Lung (tissue), 11 donors: ENCODE measurements at regions not wholly inside any gene's neighbourhood (a gene's known extent, or its start where the extent isn't known, plus 50 kb on each side); places are given as distances from the start of the nearest gene placed in this dataset.

Experiments used
- ATAC-seq: fragments of 200-7000 bp; cut with Tn5 transposase; one replicate; pipeline ENCODE4 v1.9.1; 2020; ENCODE audit warnings: moderate number of reproducible peaks; ENCODE audit not compliant: insufficient read depth, low FRiP score
- DNase-seq, 3 donors: peaks; one replicate each; pipeline ENCODE4 v3.0.0-alpha.2; 2013 to 2017
- H3K27ac ChIP-seq, 2 donors: one replicate each; pipeline ENCODE4 v1.5.1; 2013; ENCODE audit warnings: mild to moderate bottlenecking in 2 of 2, moderate library complexity in 2 of 2, control low read depth in 1 of 2, inconsistent platforms in 1 of 2, low read depth in 1 of 2, low read length in 1 of 2
- H3K27me3 ChIP-seq, 3 donors: one replicate each; pipeline ENCODE4 v1.5.1; 2013; ENCODE audit warnings: low read length in 2 of 3; ENCODE audit not compliant: control insufficient read depth in 3 of 3, insufficient read depth in 3 of 3
- H3K36me3 ChIP-seq, 4 donors: one replicate each; pipeline ENCODE4 v1.5.1; 2013; ENCODE audit warnings: low read length in 4 of 4, mild to moderate bottlenecking in 1 of 4, moderate library complexity in 1 of 4; ENCODE audit not compliant: control insufficient read depth in 4 of 4, insufficient read depth in 4 of 4
- H3K4me1 ChIP-seq, 5 donors: one replicate each; pipeline ENCODE4 v1.5.1; 2013; ENCODE audit warnings: low read length in 5 of 5, mild to moderate bottlenecking in 2 of 5, moderate library complexity in 1 of 5; ENCODE audit not compliant: control insufficient read depth in 5 of 5, insufficient read depth in 5 of 5
- H3K4me3 ChIP-seq: one replicate; pipeline ENCODE4 v1.5.1; 2013; ENCODE audit warnings: mild to moderate bottlenecking, control low read depth, moderate library complexity
- H3K9ac ChIP-seq, 2 donors: one replicate each; pipeline ENCODE4 v1.5.1; 2013; ENCODE audit warnings: low read length in 2 of 2, control low read depth in 1 of 2; ENCODE audit not compliant: insufficient read depth in 1 of 2
- H3K9me3 ChIP-seq, 4 donors: one replicate each; pipeline ENCODE4 v1.5.1; 2013; ENCODE audit warnings: low read length in 3 of 4, mild to moderate bottlenecking in 1 of 4, moderate library complexity in 1 of 4; ENCODE audit not compliant: control insufficient read depth in 4 of 4, insufficient read depth in 3 of 4
- CTCF ChIP-seq: IDR thresholded peaks from 2 replicates; pipeline ENCODE4 v1.5.1; 2012; ENCODE audit warnings: mild to moderate bottlenecking; ENCODE audit errors: control extremely low read depth, extremely low read depth
- WGBS, 2 donors: extraction: QIAGEN DNeasy Blood & Tissue Kit; methylation state at CpG; one replicate each; pipeline ENCODE4 v1.1.7; 2013; 5-methylcytosine and 5-hydroxymethylcytosine counted together
- donor health status: control.
- donor health status: control.
- donor health status: Bipolar disorder and iron deficiency.
- donor health status: healthy.
- donor health status: DM: yes; HTN: yes; CAD: no.

- Histone ChIP-seq H3K27me3 (peaks cover 0 to 9% (median 4%) of the 10 kb centered on the region in 3 donors), H3K27ac (no peak overlapping the region), H3K9ac (no peak overlapping the region), H3K4me1 (no peaks in the 10 kb centered on the region), H3K9me3 (peaks cover 0 to 8% (median 0%) of the 10 kb centered on the region in 4 donors), H3K4me3 (no peak overlapping the region), H3K36me3 (no peaks in the 10 kb centered on the region)
- ATAC-seq = no peak
- no peak for DNase-seq
- TF ChIP-seq CTCF = no peak
- 27 to 36% methylated on average over 8 of the region's 8 CpGs for WGBS, 2 donors
Measured at GRCh38 chr9:131801810-131802209, 61.9 kb upstream of the RAPGEF1 start.

GRCh38 chr9:131800843-131801242, 61.0 kb upstream of the RAPGEF1 start:
- ATAC-seq = no peak
- no peak for DNase-seq

GRCh38 chr9:131800366-131800765, 60.5 kb upstream of the RAPGEF1 start:
- Histone ChIP-seq H3K4me3 (no peak overlapping the region), H3K9ac (no peak overlapping the region), H3K27me3 (no peaks in the 10 kb centered on the region), H3K4me1 (no peaks in the 10 kb centered on the region), H3K27ac (no peak overlapping the region), H3K36me3 (no peaks in the 10 kb centered on the region), H3K9me3 (peaks cover 0 to 10% (median 0%) of the 10 kb centered on the region in 4 donors)
- no peak for DNase-seq
- WGBS, 2 donors = 55 to 64% methylated on average over 2 of the region's 2 CpGs
- no peak for TF ChIP-seq CTCF
- no peak for ATAC-seq

More at GRCh38 chr9:131800843-131801242, 61.0 kb upstream of the RAPGEF1 start:
- Histone ChIP-seq H3K9ac (no peak overlapping the region), H3K4me1 (no peaks in the 10 kb centered on the region), H3K9me3 (peaks cover 0 to 10% (median 0%) of the 10 kb centered on the region in 4 donors), H3K4me3 (no peak overlapping the region), H3K27me3 (peaks cover 0 to 3% (median 2%) of the 10 kb centered on the region in 3 donors), H3K27ac (no peak overlapping the region), H3K36me3 (no peaks in the 10 kb centered on the region)
- no peak for TF ChIP-seq CTCF
- 65 to 75% methylated on average over 2 of the region's 2 CpGs for WGBS, 2 donors

GRCh38 chr9:131799177-131799823, 59.4 kb upstream of the RAPGEF1 start:
- no peaks in the 10 kb centered on the region for H3K36me3 ChIP-seq
- no peak for ATAC-seq
- peaks cover 0 to 7% (median 0%) of the 10 kb centered on the region in 3 donors for H3K27me3 ChIP-seq
- no peak overlapping the region for H3K9ac ChIP-seq
- no peaks in the 10 kb centered on the region for H3K4me1 ChIP-seq
- no peak overlapping the region for H3K27ac ChIP-seq
- no peak for TF ChIP-seq CTCF
- DNase-seq = peak; percentile 60 to 70 (median 69)
- peaks cover 0 to 10% (median 0%) of the 10 kb centered on the region in 4 donors for H3K9me3 ChIP-seq
- WGBS, 2 donors = 52 to 56% methylated on average over 8 of the region's 8 CpGs
- no peak overlapping the region for H3K4me3 ChIP-seq
